KOPT-K1 (cell line): ENCODE measurements at regions not wholly inside any gene's neighbourhood (a gene's known extent, or its start where the extent isn't known, plus 50 kb on each side); places are given as distances from the start of the nearest gene placed in this dataset.
"Not testable (repeated sequence)": the region's sequence is repeated elsewhere in the genome, so short reads cannot be mapped to it uniquely, and the experiment has no call there.

Source experiments
- H3K27ac ChIP-seq: fragments of 200-600 bp; sonication (generic); 2 replicates; pipeline ENCODE4 v1.5.1; 2016; ENCODE audit warnings: antibody characterized with exemption, mild to moderate bottlenecking, low read depth, low read length; ENCODE audit not compliant: poor library complexity, severe bottlenecking
- H3K36me3 ChIP-seq: fragments of 200-600 bp; sonication (generic); 2 replicates; pipeline ENCODE4 v1.5.1; 2017; ENCODE audit warnings: antibody characterized with exemption, mild to moderate bottlenecking, low read length, moderate library complexity; ENCODE audit not compliant: insufficient read depth
- H3K9me3 ChIP-seq: fragments of 200-600 bp; sonication (generic); 2 replicates; pipeline ENCODE4 v1.5.1; 2017; ENCODE audit warnings: antibody characterized with exemption, low read length, mild to moderate bottlenecking; ENCODE audit not compliant: insufficient read depth, poor library complexity, severe bottlenecking

GRCh38 chr14:71358932-71359421 is 451.7 kb downstream of the PCNX1 start:
- not testable (repeated sequence) for H3K27ac ChIP-seq, H3K9me3 ChIP-seq, H3K36me3 ChIP-seq

GRCh38 chr14:71359823-71360222 is 452.6 kb downstream of the PCNX1 start:
- H3K27ac ChIP-seq = no peak overlapping the region
- no peaks in the 10 kb centered on the region for H3K36me3 ChIP-seq
- H3K9me3 ChIP-seq = peaks cover 8% of the 10 kb centered on the region

GRCh38 chr14:71361336-71361735 is 454.1 kb downstream of the PCNX1 start:
- no peak overlapping the region for H3K27ac ChIP-seq
- peaks cover 8% of the 10 kb centered on the region for H3K9me3 ChIP-seq
- no peaks in the 10 kb centered on the region for H3K36me3 ChIP-seq

GRCh38 chr14:71361874-71362273 is 454.6 kb downstream of the PCNX1 start:
- Histone ChIP-seq H3K27ac (no peak overlapping the region), H3K36me3 (no peaks in the 10 kb centered on the region), H3K9me3 (peaks cover 8% of the 10 kb centered on the region)

GRCh38 chr14:71362282-71362681 is 455.0 kb downstream of the PCNX1 start:
- no peak overlapping the region for H3K27ac ChIP-seq
- peaks cover 8% of the 10 kb centered on the region for H3K9me3 ChIP-seq
- no peaks in the 10 kb centered on the region for H3K36me3 ChIP-seq

GRCh38 chr14:71362920-71363584 is 455.8 kb downstream of the PCNX1 start:
- H3K27ac ChIP-seq = no peak overlapping the region
- peaks cover 8% of the 10 kb centered on the region for H3K9me3 ChIP-seq
- H3K36me3 ChIP-seq = no peaks in the 10 kb centered on the region

GRCh38 chr14:71363946-71364925 is 457.0 kb downstream of the PCNX1 start:
- Histone ChIP-seq H3K36me3 (no peaks in the 10 kb centered on the region), H3K27ac (no peak overlapping the region), H3K9me3 (no peaks in the 10 kb centered on the region)

GRCh38 chr14:71365361-71365760 is 458.1 kb downstream of the PCNX1 start:
- no peak overlapping the region for H3K27ac ChIP-seq
- no peaks in the 10 kb centered on the region for H3K36me3 ChIP-seq
- H3K9me3 ChIP-seq = no peaks in the 10 kb centered on the region

- H3K9me3 ChIP-seq = no peaks in the 10 kb centered on the region
- no peaks in the 10 kb centered on the region for H3K36me3 ChIP-seq
- H3K27ac ChIP-seq = no peak overlapping the region
Measured at GRCh38 chr14:71366861-71367260, 459.6 kb downstream of the PCNX1 start.

- Histone ChIP-seq H3K36me3 (no peaks in the 10 kb centered on the region), H3K27ac (no peak overlapping the region), H3K9me3 (peaks cover 5% of the 10 kb centered on the region)
Measured at GRCh38 chr14:71371711-71372396, 464.6 kb downstream of the PCNX1 start.

GRCh38 chr14:71372411-71372838 is 465.2 kb downstream of the PCNX1 start:
- H3K9me3 ChIP-seq = peaks cover 10% of the 10 kb centered on the region

GRCh38 chr14:71373773-71374172 is 466.5 kb downstream of the PCNX1 start:
- Histone ChIP-seq H3K27ac (no peak overlapping the region), H3K9me3 (peaks cover 22% of the 10 kb centered on the region), H3K36me3 (no peaks in the 10 kb centered on the region)

More at GRCh38 chr14:71372411-71372838, 465.2 kb downstream of the PCNX1 start:
- Histone ChIP-seq H3K36me3 (no peaks in the 10 kb centered on the region), H3K27ac (no peak overlapping the region)

- Histone ChIP-seq H3K36me3 (no peaks in the 10 kb centered on the region), H3K9me3 (peaks cover 22% of the 10 kb centered on the region), H3K27ac (no peak overlapping the region)
Measured at GRCh38 chr14:71374989-71375388, 467.7 kb downstream of the PCNX1 start.

- Histone ChIP-seq H3K27ac (no peak overlapping the region), H3K9me3 (peaks cover 22% of the 10 kb centered on the region), H3K36me3 (no peaks in the 10 kb centered on the region)
Measured at GRCh38 chr14:71377099-71377498, 469.8 kb downstream of the PCNX1 start.

- Histone ChIP-seq H3K27ac (no peak overlapping the region), H3K9me3 (peaks cover 22% of the 10 kb centered on the region), H3K36me3 (no peaks in the 10 kb centered on the region)
Measured at GRCh38 chr14:71380271-71380670, 473.0 kb downstream of the PCNX1 start.
